NCI-H524 (cell line): ENCODE measurements at regions not wholly inside any gene's neighbourhood (a gene's known extent, or its start where the extent isn't known, plus 50 kb on each side); places are given as distances from the start of the nearest gene placed in this dataset.

Experiments used
- DNase-seq, 2 experiments: peaks; one replicate each; lab custom pipeline; 2025; lab: John Stamatoyannopoulos, UW

DNA sequence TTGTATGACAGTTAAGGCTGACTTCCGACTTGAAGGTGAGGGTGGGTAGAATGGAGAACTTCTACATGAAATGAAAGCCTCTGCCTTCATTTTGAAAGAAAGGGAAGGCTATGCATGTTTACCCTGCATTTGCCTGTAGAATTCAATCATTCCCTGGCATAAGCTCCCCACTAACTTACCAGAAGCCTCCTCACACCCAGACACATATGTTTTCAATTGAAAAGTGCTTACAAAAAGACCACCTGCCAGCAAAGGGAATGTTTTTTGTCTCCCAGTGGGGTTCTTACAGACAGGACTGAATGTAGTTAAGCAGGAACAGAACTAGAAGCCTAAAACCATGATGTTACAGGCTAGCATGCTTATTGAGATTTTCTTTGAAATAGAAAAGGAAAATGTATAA is 392.1 kb upstream of the HSF2 start:
- DNase-seq, result peak in 1 of 2 experiments; percentile 25

DNA sequence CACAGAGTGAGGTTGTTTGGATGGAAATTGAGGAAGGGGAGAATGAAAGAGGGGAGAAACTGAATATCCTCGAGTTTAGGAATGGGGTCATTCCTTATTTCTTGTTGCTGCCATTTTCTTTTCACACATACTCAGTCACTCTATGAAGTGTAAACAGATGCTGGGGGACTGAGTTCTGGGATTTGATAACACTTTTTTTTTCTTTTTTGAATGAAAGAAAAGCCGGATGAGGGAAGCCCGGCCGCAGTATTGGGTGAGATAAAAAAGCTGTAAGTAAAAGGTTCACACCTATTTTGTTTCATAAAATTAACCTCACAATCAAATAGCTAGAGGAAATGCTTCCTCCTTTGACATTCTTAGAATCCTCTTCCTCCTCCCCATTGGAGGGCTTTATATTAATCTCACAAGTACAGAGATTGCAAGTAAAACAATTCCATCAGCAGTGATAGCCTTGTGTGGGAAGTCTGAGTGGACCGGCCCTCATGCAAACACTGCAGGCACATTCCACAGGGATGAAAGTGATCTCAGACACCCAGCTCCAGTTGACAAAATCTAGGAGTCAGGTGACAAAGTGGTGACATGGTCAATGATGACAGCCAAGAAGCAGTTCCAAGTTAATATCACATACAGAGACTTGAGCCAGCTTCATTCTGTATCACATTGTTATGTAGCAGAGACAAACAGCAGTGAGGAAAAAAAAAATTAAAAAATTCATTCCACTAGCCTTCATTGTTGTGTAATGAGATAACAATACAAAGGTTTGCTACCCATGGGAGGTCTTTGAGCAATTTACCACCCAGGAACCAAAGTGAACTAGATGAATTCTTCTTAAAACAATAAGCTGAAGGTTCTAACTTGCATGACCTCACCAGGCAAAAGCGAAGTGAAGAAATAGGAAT is 391.1 kb upstream of the HSF2 start:
- DNase-seq, result no peak

DNA sequence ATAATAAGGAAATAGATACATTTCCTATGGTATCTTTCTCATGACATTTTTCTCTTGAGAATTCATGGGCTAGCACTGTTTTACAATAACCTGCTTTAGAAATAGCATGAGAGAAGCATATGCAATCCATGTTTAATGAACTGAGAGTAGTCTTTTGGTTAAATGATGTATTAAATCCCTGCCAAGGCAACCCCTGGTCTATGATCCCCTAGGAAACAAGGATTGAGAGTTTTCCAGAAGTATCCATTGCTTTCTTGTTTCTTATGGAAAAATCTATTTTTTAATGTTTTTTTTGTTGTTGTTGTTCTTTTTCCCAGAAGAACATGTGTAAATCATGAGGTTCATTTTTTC is 390.5 kb upstream of the HSF2 start:
- DNase-seq, result no peak

DNA sequence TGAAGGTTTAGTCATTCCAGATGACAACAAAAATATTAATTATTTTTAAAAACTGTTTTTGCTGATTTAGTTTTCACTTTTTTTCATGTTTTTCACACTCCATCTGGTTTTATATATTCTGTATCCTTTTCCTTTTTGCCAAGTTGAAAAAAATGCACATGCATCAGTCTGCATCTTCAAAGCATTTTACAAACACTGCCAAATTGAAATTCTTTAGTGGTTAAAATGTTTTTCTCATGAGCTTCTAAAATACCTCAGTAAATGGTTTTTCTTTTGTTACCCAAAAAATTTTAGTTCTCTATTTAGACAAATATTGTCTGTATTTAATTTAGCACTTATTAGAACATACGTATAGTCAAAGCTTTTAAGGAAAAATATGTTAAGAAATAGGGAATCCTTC is 386.9 kb upstream of the HSF2 start:
- no peak for DNase-seq

DNA sequence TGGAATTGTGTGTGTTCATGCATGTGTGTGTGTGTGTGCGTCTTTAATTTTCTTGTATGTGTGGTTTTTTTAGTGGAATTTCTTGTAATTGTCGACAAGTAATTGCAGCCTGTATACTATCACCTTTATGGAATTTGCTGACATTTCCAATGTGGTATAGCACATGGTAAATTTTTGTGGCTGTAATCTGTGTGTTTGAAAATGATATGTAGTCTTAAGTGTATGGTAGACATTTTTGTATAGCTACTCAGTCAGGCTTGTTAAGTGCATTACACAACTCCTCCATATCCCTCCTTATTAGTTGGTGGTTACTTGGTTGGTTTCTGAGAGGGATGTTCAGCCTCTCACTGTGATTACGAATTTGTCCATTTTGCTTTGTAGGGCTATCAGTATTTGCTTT is 384.5 kb upstream of the HSF2 start:
- no peak for DNase-seq

DNA sequence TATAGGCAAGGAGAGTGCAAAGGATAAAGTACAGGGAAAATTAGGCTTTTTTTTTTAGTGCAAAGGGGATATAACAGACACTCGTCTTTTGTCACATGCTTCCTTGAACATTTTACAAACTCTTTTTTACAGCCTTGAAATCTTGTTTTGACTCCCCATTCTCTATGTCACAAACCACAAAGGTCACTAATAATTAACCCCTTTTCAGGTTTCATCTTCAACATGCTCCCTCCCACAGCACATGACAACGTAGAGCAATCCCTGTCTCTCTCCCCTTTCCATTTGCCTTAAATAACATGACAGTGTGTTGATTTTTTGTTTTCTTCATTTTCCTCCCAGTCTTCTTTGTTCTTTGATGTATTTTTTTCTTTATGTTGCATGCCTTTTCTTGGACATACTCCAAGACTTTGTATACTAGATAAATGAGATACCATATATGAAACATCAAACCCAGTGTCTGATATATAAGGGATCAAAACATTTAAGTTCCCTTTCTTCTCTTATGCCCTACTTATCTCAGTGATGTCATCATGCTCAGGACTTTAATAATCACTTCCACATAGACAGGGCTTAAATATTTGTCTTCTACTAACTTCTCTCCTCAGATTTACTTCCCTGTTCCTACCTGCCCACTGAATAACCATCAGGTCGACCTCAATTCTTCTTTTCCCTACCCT is 378.7 kb upstream of the HSF2 start:
- no peak for DNase-seq

DNA sequence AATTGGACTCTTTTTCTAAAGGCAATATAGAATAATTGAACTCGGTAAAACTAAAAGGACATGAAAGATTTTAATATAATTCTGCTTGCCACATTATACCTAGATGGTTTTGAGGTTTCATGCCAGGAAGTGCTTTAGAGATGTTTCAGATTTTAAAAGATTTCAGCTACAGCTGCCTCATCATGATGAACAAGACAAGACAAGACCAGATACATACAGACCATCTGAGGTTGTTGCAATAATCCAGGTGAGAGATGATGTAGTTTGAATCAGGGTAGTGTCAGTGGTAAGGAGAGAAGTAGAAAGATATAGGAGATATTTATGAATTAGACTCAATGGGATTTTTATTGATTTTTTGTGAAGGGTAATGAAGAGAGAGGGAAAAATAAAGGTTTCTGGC is 374.3 kb upstream of the HSF2 start:
- no peak for DNase-seq

DNA sequence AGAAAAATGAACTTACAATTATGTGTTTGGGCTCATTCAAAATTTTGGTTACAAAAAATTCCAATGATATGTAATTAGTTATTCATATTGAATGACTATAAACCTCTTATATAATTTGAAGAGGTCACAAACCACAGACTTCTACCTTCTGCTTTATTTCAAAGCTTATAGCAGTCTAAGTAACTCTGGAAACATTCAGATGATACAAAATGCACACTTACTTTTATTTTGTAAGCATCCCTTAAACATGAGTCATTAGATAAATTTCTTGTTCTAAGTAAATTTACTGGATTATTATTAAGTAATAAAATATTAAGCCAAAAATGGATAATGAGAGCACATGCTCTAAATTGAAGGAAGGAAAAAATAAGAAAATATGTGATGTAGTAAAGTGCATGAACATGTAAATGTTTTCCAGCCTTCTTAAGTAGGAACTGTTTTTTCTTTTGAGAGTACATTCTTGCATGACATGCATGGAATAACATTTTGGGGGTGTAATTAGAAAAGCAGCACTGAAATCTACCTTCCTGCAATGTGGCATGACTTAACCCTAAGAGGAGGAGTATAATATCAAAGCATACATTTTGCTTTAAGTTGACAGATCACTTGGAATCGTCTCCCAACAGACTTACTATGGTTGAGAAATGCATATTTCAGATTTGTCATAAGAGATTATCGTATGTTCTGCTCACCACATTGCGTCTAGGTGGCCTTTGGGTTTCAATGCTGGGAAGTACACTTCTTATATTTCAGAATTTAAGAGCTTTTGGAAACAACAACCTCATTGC is 372.7 kb upstream of the HSF2 start:
- no peak for DNase-seq

DNA sequence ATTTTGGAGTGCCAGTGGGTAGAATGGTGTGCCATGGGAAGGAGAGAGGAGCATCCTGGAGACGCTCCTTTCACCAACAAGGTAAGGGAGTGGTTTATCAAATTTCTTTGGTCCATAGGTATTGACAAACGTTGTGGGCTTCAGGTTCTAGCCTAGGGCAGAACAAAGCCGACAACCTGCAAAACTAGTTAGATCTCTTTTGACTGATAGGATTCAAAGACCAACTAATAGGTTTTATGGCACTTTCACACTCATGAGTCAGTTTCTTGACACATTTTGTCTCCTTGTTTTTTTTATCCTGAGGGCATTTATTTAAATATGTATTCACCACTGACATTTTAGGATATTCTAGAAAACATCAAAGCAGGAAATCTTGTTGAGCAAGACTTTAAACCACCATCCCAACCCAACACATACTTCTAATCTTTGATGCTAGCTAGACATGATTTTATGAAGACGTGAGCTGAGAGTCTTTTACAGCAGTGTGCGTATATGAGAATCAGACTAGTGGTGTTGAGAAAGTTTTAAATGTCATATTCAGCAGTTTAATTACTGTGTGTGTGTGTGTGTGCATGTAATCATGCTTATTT is 370.4 kb upstream of the HSF2 start:
- DNase-seq, result no peak

DNA sequence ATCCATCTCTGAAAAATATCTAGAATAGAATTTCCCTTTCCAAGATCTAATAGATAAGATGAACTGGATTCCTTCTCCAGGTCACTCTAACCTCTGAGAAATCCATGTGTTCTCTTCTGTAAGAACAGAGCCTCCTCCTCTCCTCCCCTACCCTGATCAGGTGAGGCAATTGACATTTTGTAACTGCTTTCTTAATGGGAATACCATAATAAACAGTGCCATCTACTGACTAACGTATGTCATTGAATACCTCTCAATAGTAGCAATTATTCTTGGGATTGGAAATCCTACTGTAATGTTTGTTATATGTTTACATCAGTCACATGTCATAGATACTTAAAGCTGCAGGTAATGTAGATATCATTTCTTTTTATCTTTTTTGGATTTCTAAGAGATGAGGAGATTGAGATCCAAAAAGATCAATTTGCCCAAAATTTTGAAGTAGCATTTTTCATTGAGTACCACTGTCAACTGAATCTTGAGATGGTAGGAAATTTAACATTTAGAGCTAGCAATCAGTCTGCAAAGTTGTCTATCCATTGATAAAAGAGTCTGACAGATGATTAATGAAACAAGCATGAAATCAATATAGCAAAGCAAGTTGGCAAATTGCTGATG is 365.8 kb upstream of the HSF2 start:
- DNase-seq, result peak; percentile 2 to 77

DNA sequence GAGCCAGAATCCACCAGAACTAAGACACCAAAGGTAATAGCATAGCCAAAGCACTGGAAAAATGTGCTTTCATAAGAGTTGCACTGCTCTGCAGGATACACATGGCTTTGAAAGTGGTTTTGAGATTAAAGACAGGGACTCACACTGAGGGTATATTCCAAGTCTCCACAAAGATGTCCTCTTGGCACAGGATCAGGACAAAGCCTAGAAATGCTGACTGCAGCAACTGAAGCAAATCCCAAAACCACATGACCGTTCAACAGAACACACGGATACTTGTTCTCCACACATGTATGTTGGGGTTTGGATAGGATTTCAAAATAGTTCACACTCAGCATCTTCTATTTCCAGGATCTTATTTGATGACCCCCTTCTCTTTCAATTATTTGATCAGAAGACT is 364.3 kb upstream of the HSF2 start:
- no peak for DNase-seq

DNA sequence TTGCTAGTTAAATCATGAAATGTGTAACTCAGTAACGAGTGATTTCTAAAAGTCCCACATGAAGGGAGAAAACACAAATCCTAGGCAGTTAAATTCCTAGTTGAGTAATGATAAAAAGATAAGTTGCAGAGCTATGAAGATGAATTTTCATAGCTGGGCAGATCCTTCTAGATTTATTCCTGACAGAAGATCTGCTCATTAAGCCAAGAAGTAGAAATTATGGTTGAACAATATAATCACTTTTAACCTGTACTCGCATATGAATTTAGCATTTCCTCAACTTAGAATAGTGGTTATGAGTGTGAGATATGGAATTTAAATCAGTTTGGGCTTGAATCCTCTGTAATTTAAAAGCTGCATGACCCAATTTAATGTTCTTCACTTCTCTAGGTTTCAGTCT is 359.2 kb upstream of the HSF2 start:
- no peak for DNase-seq

DNA sequence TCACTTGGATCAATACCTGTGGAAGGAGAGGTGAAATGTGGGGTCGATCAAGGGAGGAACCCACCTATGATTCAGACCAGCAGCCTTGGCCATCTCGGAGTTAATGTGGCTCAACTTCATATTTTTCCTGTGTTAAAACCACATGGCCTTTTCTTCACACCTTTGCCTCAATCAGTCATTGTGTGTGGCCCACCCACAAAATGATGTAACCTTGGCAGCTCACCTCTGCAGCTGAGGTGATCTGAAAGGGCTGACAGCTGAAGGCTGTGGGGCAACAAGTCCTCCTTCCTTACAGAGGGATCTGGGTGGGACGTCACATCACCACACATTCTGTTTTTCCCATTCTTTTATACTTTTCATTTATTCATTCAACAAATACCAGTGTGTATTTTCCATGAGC is 357.1 kb upstream of the HSF2 start:
- no peak for DNase-seq

DNA sequence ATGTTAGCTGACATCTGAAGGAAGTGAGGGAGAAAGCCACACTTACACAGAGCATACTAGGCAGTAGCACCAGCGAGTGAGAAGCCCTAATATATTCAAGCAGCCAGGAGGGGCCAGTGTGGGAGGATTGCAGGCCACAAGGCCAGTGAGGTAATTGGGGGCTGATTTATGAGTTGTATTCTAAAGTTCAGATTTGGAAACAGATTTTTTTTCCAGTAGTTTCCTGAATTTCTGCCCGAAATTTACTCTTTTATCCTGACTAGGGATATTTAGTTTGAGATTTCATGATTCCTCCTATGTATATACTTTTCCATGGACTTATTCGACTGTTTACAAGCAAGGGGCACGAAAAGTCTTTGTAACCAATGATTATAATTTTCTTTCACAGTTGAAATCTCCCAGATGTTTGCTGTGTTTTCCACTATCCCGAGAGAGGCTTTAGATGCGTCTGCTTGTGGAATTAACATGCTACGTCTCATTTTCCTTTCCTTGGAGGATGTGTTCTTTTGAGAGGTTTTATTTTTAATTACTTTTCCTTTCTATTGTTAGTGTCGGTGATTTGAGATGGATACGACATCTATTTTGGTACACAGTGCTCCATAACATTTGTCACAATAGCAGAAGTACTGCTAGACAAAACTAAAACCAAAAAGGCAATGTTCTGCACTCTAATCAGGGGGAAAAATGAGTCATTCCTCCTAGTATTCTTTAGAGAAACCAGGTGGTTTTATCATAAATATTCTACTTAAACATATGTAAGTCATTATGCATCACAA is 356.3 kb upstream of the HSF2 start:
- DNase-seq, result no peak

DNA sequence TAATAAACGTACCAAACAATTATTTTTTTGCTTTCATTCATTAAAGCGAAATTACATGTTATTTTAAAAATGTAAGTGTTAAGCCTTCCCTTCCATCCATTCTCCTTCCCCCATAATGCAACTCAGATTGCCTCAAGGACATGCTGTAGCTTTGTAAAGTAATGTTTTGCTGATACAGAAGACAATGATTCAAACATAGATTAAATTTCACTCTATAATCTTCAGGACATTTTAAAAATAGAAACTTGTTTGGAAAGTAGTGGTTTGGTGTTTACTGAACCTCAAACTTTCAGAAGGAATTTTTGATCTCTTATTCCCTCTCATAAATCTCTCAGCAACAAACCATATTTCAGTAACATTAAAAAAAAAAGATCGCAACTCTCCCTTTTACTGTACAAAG is 350.9 kb upstream of the HSF2 start:
- DNase-seq, result no peak

DNA sequence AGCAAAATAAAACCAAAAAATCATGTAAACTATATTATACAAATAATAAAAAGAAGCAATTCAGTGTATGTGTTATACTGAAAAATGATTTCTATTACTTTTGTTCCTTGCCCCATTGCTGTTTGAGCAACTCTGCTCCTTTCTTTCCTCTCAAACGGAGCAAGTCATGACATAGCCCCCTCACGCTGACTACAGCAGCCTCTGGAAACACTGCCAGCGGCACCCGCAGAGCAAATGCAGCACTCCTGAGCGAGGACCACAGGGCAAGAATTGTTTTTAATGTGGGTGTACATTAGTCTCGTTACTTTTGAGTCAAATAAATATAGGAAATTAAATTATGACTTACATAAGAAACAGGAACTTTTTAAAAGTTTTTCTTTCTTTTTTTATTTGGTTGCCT is 350.1 kb upstream of the HSF2 start:
- DNase-seq, result no peak

DNA sequence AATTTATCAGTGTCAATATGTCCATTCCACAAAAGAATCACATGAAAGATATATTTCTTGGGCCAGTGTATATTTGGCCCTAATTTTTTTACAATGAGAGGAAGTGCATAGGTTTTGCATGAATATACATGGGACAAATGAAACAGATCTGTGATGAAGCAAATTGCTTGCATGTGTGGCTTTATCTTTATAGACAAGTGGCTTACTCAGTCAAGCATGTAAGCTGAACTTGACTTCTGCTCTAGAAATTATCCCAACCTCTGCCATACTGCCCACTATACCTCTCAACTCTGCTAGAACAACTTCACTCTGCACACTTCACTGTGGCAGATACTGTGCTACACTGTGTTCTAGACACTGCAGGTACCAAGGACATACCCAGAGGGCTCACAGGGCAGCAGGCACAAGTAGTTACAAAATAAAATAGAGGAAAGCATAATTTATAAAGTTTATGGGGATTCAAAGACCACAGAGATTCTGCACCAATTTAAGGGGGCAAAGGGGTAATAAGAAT is 349.2 kb upstream of the HSF2 start:
- DNase-seq, result no peak

DNA sequence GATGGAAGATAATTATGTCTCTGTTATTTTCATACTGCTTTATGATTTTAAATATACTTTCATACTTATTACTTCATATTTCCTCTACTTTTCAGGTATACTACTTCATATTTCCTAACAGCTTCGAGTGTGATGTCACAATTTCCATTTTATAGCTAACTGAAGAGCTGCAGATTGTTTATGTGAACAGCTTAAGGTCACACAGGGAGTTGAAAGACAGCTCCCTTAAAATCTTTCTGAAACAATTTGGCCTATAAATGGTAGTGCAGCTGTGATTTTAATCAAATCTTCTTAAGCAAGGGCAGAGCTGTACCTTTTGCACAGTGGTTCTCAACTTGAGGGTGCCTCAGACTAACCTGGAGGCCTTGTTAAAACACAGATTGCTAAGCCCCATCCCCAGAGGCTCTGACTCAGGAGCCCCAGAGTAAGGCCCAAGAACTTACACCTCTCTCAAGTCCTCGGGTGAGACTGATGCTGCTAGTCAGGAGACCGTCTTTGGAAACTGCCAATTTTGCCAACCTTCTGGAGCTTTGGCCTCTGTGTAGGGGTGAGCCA is 347.0 kb upstream of the HSF2 start:
- no peak for DNase-seq

DNA sequence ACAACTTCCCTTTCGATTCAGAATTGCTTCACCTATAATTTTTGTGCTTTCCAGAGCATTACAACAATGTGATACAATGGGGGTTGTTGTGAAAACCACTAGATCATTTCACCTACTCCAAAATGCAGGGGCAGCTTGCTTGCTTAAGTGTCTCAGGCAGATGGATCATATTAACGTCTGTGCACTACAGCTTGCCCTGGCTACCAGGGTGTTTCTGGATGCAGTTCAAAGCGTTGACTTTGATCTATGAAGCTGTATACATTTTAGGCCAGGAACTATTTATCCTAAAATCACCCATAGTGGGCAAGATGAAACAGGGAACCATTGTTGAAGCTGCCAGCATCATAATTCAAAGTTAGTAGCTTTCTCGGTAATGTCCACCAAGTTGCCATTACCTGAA is 339.5 kb upstream of the HSF2 start:
- peak; percentile 65 to 80 for DNase-seq

DNA sequence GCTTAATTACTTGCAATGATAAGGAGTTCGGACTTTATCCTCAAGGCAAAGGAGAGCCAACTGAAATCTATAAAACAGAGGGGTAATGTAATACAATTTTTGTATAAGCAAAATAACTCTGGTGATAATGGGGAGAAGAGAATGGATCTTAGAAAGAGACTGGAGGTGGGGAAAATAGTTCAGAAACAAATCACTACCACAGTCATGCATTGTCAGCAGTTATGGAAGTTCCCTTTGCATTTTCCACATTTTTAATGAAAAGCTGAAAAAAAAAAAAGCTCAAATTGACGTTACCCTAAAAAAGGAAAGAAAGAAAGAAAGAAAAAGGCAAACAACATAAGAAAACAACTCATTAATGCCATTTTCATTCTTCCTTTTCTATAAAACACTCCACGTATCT is 337.6 kb upstream of the HSF2 start:
- no peak for DNase-seq

DNA sequence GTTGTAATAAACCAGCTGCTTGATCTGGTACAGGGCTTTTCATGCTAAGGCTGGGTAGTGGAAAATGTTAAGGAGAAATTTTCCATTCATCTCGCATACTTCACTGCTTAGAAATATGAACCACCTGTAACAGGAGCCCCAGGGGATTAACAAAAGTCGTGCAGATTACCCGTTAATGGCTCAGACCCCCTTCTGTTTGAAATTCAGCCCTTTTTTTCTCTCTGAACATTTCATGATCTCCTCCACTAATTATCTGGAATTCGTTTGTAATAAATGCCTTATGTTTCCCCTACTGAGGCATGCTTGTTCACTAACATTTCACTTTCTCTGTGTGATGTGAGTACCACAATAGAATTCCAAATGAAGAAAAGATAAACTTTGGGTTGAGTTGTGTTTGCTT is 336.4 kb upstream of the HSF2 start:
- DNase-seq, result peak; percentile 68 to 95
